Colonic mucosa (tissue), 4 donors: ENCODE measurements at regions not wholly inside any gene's neighbourhood (a gene's known extent, or its start where the extent isn't known, plus 50 kb on each side); places are given as distances from the start of the nearest gene placed in this dataset.

Experiments
- DNase-seq: peaks from one replicate; pipeline ENCODE4 v3.0.0-alpha.2; 2020
- H3K27ac ChIP-seq: fragments of 200-600 bp; one replicate; pipeline ENCODE4 v1.8.0; 2021
- H3K27me3 ChIP-seq: fragments of 200-600 bp; one replicate; pipeline ENCODE4 v1.8.0; 2021
- H3K36me3 ChIP-seq: fragments of 200-600 bp; one replicate; pipeline ENCODE4 v1.8.0; 2021
- H3K4me1 ChIP-seq: fragments of 200-600 bp; one replicate; pipeline ENCODE4 v1.8.0; 2021; ENCODE audit warnings: mild to moderate bottlenecking
- H3K4me3 ChIP-seq: fragments of 200-600 bp; one replicate; pipeline ENCODE4 v1.8.0; 2021
- H3K9ac ChIP-seq, 2 donors: one replicate each; pipeline ENCODE4 v1.7.0; 2013; ENCODE audit warnings: control low read depth in 2 of 2, low read depth in 2 of 2, low read length in 2 of 2
- H3K9me3 ChIP-seq: fragments of 200-600 bp; one replicate; pipeline ENCODE4 v1.8.0; 2021
- intact Hi-C: fragments of 100-400 bp; cut with DNase I; formaldehyde crosslinking; loops from one replicate; pipeline ENCODE4 v1.14.1; 2022
- TF ChIP-seq, protein P1 (sequence below): fragments of 200-600 bp; IDR thresholded peaks from one replicate; pipeline ENCODE4 v1.8.0; 2022; ENCODE audit warnings: antibody characterized with exemption, mild to moderate bottlenecking
- donor health status: healthy.
- donor health status: DM: no; HTN: no; CAD: no.
- donor health status: DM: no; HTN: no; CAD: no.

GRCh38 chr2:7749895-7750559 lies 832.8 kb downstream of the RNF144A start:
- Histone ChIP-seq H3K4me3 (no peak overlapping the region), H3K9ac (no peak overlapping the region), H3K27me3 (no peaks in the 10 kb centered on the region), H3K4me1 (no peaks in the 10 kb centered on the region), H3K9me3 (no peaks in the 10 kb centered on the region), H3K36me3 (no peaks in the 10 kb centered on the region), H3K27ac (no peak overlapping the region)
- TF ChIP-seq, protein P1, sequence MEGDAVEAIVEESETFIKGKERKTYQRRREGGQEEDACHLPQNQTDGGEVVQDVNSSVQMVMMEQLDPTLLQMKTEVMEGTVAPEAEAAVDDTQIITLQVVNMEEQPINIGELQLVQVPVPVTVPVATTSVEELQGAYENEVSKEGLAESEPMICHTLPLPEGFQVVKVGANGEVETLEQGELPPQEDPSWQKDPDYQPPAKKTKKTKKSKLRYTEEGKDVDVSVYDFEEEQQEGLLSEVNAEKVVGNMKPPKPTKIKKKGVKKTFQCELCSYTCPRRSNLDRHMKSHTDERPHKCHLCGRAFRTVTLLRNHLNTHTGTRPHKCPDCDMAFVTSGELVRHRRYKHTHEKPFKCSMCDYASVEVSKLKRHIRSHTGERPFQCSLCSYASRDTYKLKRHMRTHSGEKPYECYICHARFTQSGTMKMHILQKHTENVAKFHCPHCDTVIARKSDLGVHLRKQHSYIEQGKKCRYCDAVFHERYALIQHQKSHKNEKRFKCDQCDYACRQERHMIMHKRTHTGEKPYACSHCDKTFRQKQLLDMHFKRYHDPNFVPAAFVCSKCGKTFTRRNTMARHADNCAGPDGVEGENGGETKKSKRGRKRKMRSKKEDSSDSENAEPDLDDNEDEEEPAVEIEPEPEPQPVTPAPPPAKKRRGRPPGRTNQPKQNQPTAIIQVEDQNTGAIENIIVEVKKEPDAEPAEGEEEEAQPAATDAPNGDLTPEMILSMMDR, result no peak
- intact Hi-C loops, result no loop called here
- no peak for DNase-seq

GRCh38 chr2:7752291-7752690 lies 835.1 kb downstream of the RNF144A start:
- Histone ChIP-seq H3K9ac (no peak overlapping the region), H3K4me1 (no peaks in the 10 kb centered on the region), H3K36me3 (no peaks in the 10 kb centered on the region), H3K27me3 (no peaks in the 10 kb centered on the region), H3K27ac (no peak overlapping the region), H3K9me3 (no peaks in the 10 kb centered on the region), H3K4me3 (no peak overlapping the region)
- intact Hi-C loops, result no loop called here
- TF ChIP-seq, protein P1, result no peak
- DNase-seq, result no peak

- no peaks in the 10 kb centered on the region for H3K36me3 ChIP-seq
- TF ChIP-seq, protein P1, result no peak
- no peak overlapping the region for H3K27ac ChIP-seq
- H3K4me1 ChIP-seq, result no peaks in the 10 kb centered on the region
- H3K27me3 ChIP-seq, result no peaks in the 10 kb centered on the region
- no peak for DNase-seq
- H3K4me3 ChIP-seq, result no peak overlapping the region
- intact Hi-C loops, result no loop called here
- no peak overlapping the region for H3K9ac ChIP-seq
- no peaks in the 10 kb centered on the region for H3K9me3 ChIP-seq
Observed at GRCh38 chr2:7753777-7754176, 836.6 kb downstream of the RNF144A start.

DNA sequence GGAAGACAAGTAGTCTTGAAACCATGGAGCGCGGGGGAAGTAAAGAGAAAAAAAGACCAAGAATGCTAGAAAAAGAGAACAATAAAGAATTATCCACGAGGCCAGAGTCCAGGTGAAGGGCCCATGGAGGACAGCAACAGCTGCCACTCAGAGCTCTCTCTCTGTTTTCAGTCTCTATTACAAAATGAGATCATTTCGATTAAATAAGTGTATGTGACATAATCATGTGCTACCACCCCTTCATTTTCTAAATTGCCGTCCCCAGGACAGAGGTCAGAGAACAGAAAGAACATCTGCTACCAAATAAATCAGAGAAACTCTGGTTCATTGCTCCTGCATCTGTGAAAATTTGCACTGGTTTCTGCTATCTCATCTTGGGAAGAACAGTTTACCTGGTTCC lies 838.7 kb downstream of the RNF144A start:
- Histone ChIP-seq H3K4me3 (no peak overlapping the region), H3K9me3 (no peaks in the 10 kb centered on the region), H3K27me3 (no peaks in the 10 kb centered on the region), H3K9ac (no peak overlapping the region), H3K27ac (no peak overlapping the region), H3K36me3 (no peaks in the 10 kb centered on the region), H3K4me1 (no peaks in the 10 kb centered on the region)
- TF ChIP-seq, protein P1, result no peak
- DNase-seq, result no peak
- intact Hi-C loops, result no loop called here

- Histone ChIP-seq H3K27me3 (no peaks in the 10 kb centered on the region), H3K4me3 (no peak overlapping the region), H3K9ac (no peak overlapping the region), H3K4me1 (no peaks in the 10 kb centered on the region), H3K36me3 (no peaks in the 10 kb centered on the region), H3K27ac (no peak overlapping the region), H3K9me3 (no peaks in the 10 kb centered on the region)
- intact Hi-C loops, result no loop called here
- DNase-seq, result no peak
- TF ChIP-seq, protein P1, result no peak
Observed at GRCh38 chr2:7758073-7758759, 841.0 kb downstream of the RNF144A start.
